Endothelial cell of umbilical vein (primary cell): ENCODE measurements at regions not wholly inside any gene's neighbourhood (a gene's known extent, or its start where the extent isn't known, plus 50 kb on each side); places are given as distances from the start of the nearest gene placed in this dataset.
A peak's percentile ranks its signal among the peaks of the same experiment; 100 is the strongest.

Experiments used
- BruUV-seq: library from RNA; stranded (reverse); fragments of 400-500 nt; replicated peaks from 2 replicates; lab custom pipeline; 2021; lab: Mats Ljungman, UMichigan
- CTCF ChIA-PET: fragments of 300-600, 350-600 bp; sonication (Branson Sonifier 250); formaldehyde crosslinking; loops from one replicate; lab custom pipeline; 2021; ENCODE audit warnings: antibody characterized with exemption, inconsistent platforms; lab: Charles Lee
- POLR2A ChIA-PET: fragments of 300-600, 350-600 bp; sonication (Branson Sonifier 250); formaldehyde crosslinking; loops from one replicate; lab custom pipeline; 2021; ENCODE audit warnings: antibody characterized with exemption, inconsistent platforms; lab: Charles Lee
- DNase-seq: peaks from one replicate; pipeline ENCODE4 v3.0.0-alpha.2; 2011; ENCODE audit warnings: low read depth, low spot score
- FAIRE-seq: peaks from 2 replicates; lab custom pipeline; 2011; peaks lifted over from hg19 to GRCh38; lab: Jason Lieb, UNC
- H2AFZ ChIP-seq: 2 replicates; pipeline ENCODE4 v1.6.0; 2012; ENCODE audit warnings: low read depth, low read length, control low read depth, inconsistent platforms
- H3K27ac ChIP-seq: 2 replicates; pipeline ENCODE4 v1.5.1; 2011; ENCODE audit warnings: low read depth, mild to moderate bottlenecking, control low read depth, low read length, moderate library complexity; ENCODE audit not compliant: insufficient read depth
- H3K27me3 ChIP-seq, 2 experiments: 2 replicates each; pipeline versions ENCODE4 v1.6.0 to v1.6.1; 2011; ENCODE audit warnings: low read length in 2 of 2, mixed read lengths in 1 of 2; ENCODE audit not compliant: control insufficient read depth in 2 of 2, insufficient read depth in 2 of 2
- H3K36me3 ChIP-seq, 2 experiments: 2 replicates in 1 of 2; 3 replicates in 1 of 2; pipeline ENCODE4 v1.5.1; 2011; ENCODE audit warnings: low read length in 2 of 2, mild to moderate bottlenecking in 1 of 2, moderate library complexity in 1 of 2; ENCODE audit not compliant: control insufficient read depth in 2 of 2, insufficient read depth in 2 of 2; ENCODE audit errors: extremely low read depth in 1 of 2
- H3K4me1 ChIP-seq: 3 replicates; pipeline ENCODE4 v1.5.1; 2011; ENCODE audit warnings: mild to moderate bottlenecking, low read length; ENCODE audit not compliant: control insufficient read depth, insufficient read depth; ENCODE audit errors: extremely low read depth
- H3K4me2 ChIP-seq: 2 replicates; pipeline ENCODE4 v1.6.1; 2011; ENCODE audit warnings: low read length, control low read depth, mixed read lengths; ENCODE audit not compliant: insufficient read depth
- H3K4me3 ChIP-seq, 3 experiments: fragments of 200-600 bp in 1 of 3; sonication (generic), shearing (Covaris generic) in 1 of 3; replicated peaks in 1 of 3; 2 replicates each; pipeline ENCODE4 v1.5.1; 2011 to 2016; ENCODE audit warnings: control low read depth in 3 of 3, low read length in 3 of 3, mild to moderate bottlenecking in 2 of 3, inconsistent platforms in 1 of 3, low read depth in 1 of 3, moderate library complexity in 1 of 3; ENCODE audit not compliant: insufficient read depth in 1 of 3
- H3K79me2 ChIP-seq: 2 replicates; pipeline ENCODE4 v1.6.0; 2012; ENCODE audit warnings: low read length, inconsistent platforms; ENCODE audit not compliant: control insufficient read depth, insufficient read depth
- H3K9ac ChIP-seq: replicated peaks from 2 replicates; pipeline ENCODE3; 2011; ENCODE audit warnings: low read length, control low read depth; ENCODE audit not compliant: insufficient read depth; ENCODE audit errors: extremely low read depth
- H3K9me1 ChIP-seq: replicated peaks from 3 replicates; pipeline ENCODE4 v1.6.0; 2011; ENCODE audit warnings: mild to moderate bottlenecking, low read length; ENCODE audit not compliant: control insufficient read depth, insufficient read depth; ENCODE audit errors: extremely low read depth
- H3K9me3 ChIP-seq: replicated peaks from 2 replicates; pipeline ENCODE4 v1.5.1; 2012; ENCODE audit warnings: low read length, inconsistent platforms; ENCODE audit not compliant: control insufficient read depth, insufficient read depth
- H4K20me1 ChIP-seq: replicated peaks from 2 replicates; pipeline ENCODE3; 2011; ENCODE audit warnings: mild to moderate bottlenecking, low read length; ENCODE audit not compliant: control insufficient read depth, insufficient read depth; ENCODE audit errors: extremely low read depth
- CTCF ChIP-seq, 2 donors: IDR thresholded peaks; 1 replicate in 1 of 2; 2 replicates in 1 of 2; pipeline ENCODE4 v1.5.1; 2011; ENCODE audit warnings: low read length in 2 of 2, mild to moderate bottlenecking in 2 of 2, moderate library complexity in 2 of 2, control low read depth in 1 of 2, inconsistent platforms in 1 of 2, low read depth in 1 of 2; ENCODE audit not compliant: insufficient read depth in 1 of 2; ENCODE audit errors: extremely low read depth in 1 of 2
- EZH2 ChIP-seq: IDR thresholded peaks from 2 replicates; pipeline ENCODE4 v1.6.1; 2012; ENCODE audit warnings: borderline replicate concordance, low read depth, mild to moderate bottlenecking, moderate library complexity, low read length, inconsistent platforms; ENCODE audit not compliant: severe bottlenecking
- FOS ChIP-seq: IDR thresholded peaks from 2 replicates; pipeline ENCODE4 v1.6.1; 2011; ENCODE audit warnings: mild to moderate bottlenecking, low read length, moderate library complexity, borderline replicate concordance; ENCODE audit not compliant: insufficient read depth
- GATA2 ChIP-seq: IDR thresholded peaks from 2 replicates; pipeline ENCODE4 v1.7.0; 2011; ENCODE audit warnings: low read depth, mild to moderate bottlenecking, moderate library complexity, mixed read lengths, low read length; ENCODE audit not compliant: insufficient read length, insufficient read depth
- JUN ChIP-seq: IDR thresholded peaks from 2 replicates; pipeline ENCODE4 v1.6.1; 2011; ENCODE audit warnings: borderline replicate concordance, low read depth; ENCODE audit not compliant: insufficient read length, insufficient read depth
- MAX ChIP-seq: IDR thresholded peaks from 2 replicates; pipeline ENCODE4 v1.6.1; 2011; ENCODE audit not compliant: insufficient read depth, insufficient read length
- MYC ChIP-seq: IDR thresholded peaks from one replicate; pipeline ENCODE4 v1.6.1; 2011; ENCODE audit warnings: mild to moderate bottlenecking, low read depth, low read length
- POLR2A ChIP-seq: IDR thresholded peaks from 2 replicates; pipeline ENCODE4 v1.6.1; 2012; ENCODE audit warnings: low read depth, mild to moderate bottlenecking, control low read depth, low read length
- POLR2AphosphoS5 ChIP-seq: IDR thresholded peaks from 2 replicates; pipeline ENCODE4 v1.6.1; 2012; ENCODE audit warnings: low read depth, mild to moderate bottlenecking, control low read depth, low read length, moderate library complexity; ENCODE audit not compliant: insufficient read depth
- dilution Hi-C: fragments of 300-500 bp; cut with MboI; formaldehyde crosslinking; loops from one replicate; pipeline ENCODE4 v1.15.0; 2019; ENCODE audit warnings: low sequenced_read_pairs; ENCODE audit not compliant: extremely low pct_ligation_motif_present
- intact Hi-C: fragments of 100-400 bp; cut with micrococcal nuclease; formaldehyde crosslinking; loops from one replicate; pipeline ENCODE4 v1.10.0; 2022

GRCh38 chr7:22564511-22565045, 64.6 kb upstream of the STEAP1B start:
- H3K9ac ChIP-seq = peak overlapping the region; percentile 94
- no peaks in the 10 kb centered on the region for H4K20me1 ChIP-seq
- TF ChIP-seq EZH2 (no peak), JUN (no peak), MAX (no peak), CTCF (IDR thresholded peaks at IDR 0.05; ENCODE audit: extremely low read depth in 1 of 2, insufficient read depth in 1 of 2, low read depth in 1 of 2, low read length in 2 of 2) (no peak), GATA2 (peak; percentile 65), FOS (peak; percentile 33), POLR2AphosphoS5 (peak; percentile 90), POLR2A (peak; percentile 52), MYC (no peak)
- FAIRE-seq (peak; percentile 98), DNase-seq (peak; percentile 86)
- peaks cover 22% of the 10 kb centered on the region for H3K79me2 ChIP-seq
- peaks cover 68% of the 10 kb centered on the region for H3K4me1 ChIP-seq
- H3K36me3 ChIP-seq = no peaks in the 10 kb centered on the region
- peak overlapping the region; percentile 99 for H3K27ac ChIP-seq
- no peaks in the 10 kb centered on the region for H3K9me1 ChIP-seq
- ChIA-PET POLR2A (interaction anchor here (1.0 to 5.3 kb wide), 4 partner anchors 12 to 163 kb away, joined by 4 to 50 read pairs (median 9); partner anchors contain the start of gene IL6), CTCF (interaction anchor here (1.2 to 9.8 kb wide), 6 partner anchors 13 to 219 kb away, joined by 3 to 450 read pairs (median 66); partner anchors contain the start of gene IL6)
- dilution Hi-C loops = loop anchor here (25.0 kb wide), 1 partner anchor 173 kb away; the partner anchor contains the start of gene IL6
- no peaks in the 10 kb centered on the region for H3K27me3 ChIP-seq
- peak overlapping the region; percentile 88 for H3K4me2 ChIP-seq
- H3K4me3 ChIP-seq = peak overlapping the region in 1 of 3 experiments; percentile 70
- no TSS peak for BruUV-seq
- intact Hi-C loops = loop anchor here (1.0 to 2.0 kb wide), 4 partner anchors 13 to 450 kb away; partner anchors contain the start of gene HYCC1
- H2AFZ ChIP-seq = no peak overlapping the region
- no peaks in the 10 kb centered on the region for H3K9me3 ChIP-seq
